Right renal pelvis (tissue), 4 donors: ENCODE measurements at regions not wholly inside any gene's neighbourhood (a gene's known extent, or its start where the extent isn't known, plus 50 kb on each side); places are given as distances from the start of the nearest gene placed in this dataset.

ENCODE experiments used
- DNase-seq, 4 donors: peaks; one replicate each; pipeline ENCODE4 v3.0.0-alpha.2; 2013; ENCODE audit warnings: low read depth in 4 of 4, low spot score in 3 of 4, missing footprints in 1 of 4

GRCh38 chr2:155109527-155109926 lies 411.0 kb downstream of the KCNJ3 start:
- DNase-seq: no peak

- no peak for DNase-seq
Observed at GRCh38 chr2:155100261-155100660, 401.8 kb downstream of the KCNJ3 start.

- no peak for DNase-seq
Observed at GRCh38 chr2:155099784-155100183, 401.3 kb downstream of the KCNJ3 start.

GRCh38 chr2:155095613-155096012 lies 397.1 kb downstream of the KCNJ3 start:
- DNase-seq: no peak

- DNase-seq: no peak
Observed at GRCh38 chr2:155080373-155080772, 381.9 kb downstream of the KCNJ3 start.

- DNase-seq: no peak
Observed at GRCh38 chr2:155070489-155070888, 372.0 kb downstream of the KCNJ3 start.

- DNase-seq: no peak
Observed at GRCh38 chr2:155062922-155063258, 364.4 kb downstream of the KCNJ3 start.

- DNase-seq: no peak
Observed at GRCh38 chr2:155062250-155062921, 363.9 kb downstream of the KCNJ3 start.

GRCh38 chr2:155060896-155061295 lies 362.4 kb downstream of the KCNJ3 start:
- DNase-seq: no peak

GRCh38 chr2:155054712-155055111 lies 356.2 kb downstream of the KCNJ3 start:
- no peak for DNase-seq

GRCh38 chr2:155043097-155043496 lies 344.6 kb downstream of the KCNJ3 start:
- DNase-seq: no peak

GRCh38 chr2:155035308-155035707 lies 336.8 kb downstream of the KCNJ3 start:
- DNase-seq: no peak

GRCh38 chr2:155033652-155034051 lies 335.2 kb downstream of the KCNJ3 start:
- no peak for DNase-seq

GRCh38 chr2:155030296-155030695 lies 331.8 kb downstream of the KCNJ3 start:
- no peak for DNase-seq

GRCh38 chr2:155026651-155027174 lies 328.2 kb downstream of the KCNJ3 start:
- no peak for DNase-seq

- no peak for DNase-seq
Observed at GRCh38 chr2:155023674-155024073, 325.2 kb downstream of the KCNJ3 start.

- DNase-seq: no peak
Observed at GRCh38 chr2:155022531-155022930, 324.0 kb downstream of the KCNJ3 start.

GRCh38 chr2:155021618-155022017 lies 323.1 kb downstream of the KCNJ3 start:
- no peak for DNase-seq

- DNase-seq: no peak
Observed at GRCh38 chr2:155020246-155020645, 321.8 kb downstream of the KCNJ3 start.

- DNase-seq: no peak
Observed at GRCh38 chr2:155010925-155011324, 312.4 kb downstream of the KCNJ3 start.

- no peak for DNase-seq
Observed at GRCh38 chr2:154995361-154995760, 296.9 kb downstream of the KCNJ3 start.

- DNase-seq: peak in 1 of 4 donors; percentile 8
Observed at GRCh38 chr2:154992826-154993225, 294.3 kb downstream of the KCNJ3 start.

GRCh38 chr2:154978710-154979109 lies 280.2 kb downstream of the KCNJ3 start:
- DNase-seq: no peak
